Stimulated activated CD8-positive, alpha-beta memory T cell treated with anti-CD3 and anti-CD28 coated beads, Interleukin-4, amount 100 ng/mL, for 4 hours (primary cell): ENCODE measurements at regions not wholly inside any gene's neighbourhood (a gene's known extent, or its start where the extent isn't known, plus 50 kb on each side); places are given as distances from the start of the nearest gene placed in this dataset.
"Not testable (repeated sequence)": the region's sequence is repeated elsewhere in the genome, so short reads cannot be mapped to it uniquely, and the experiment has no call there.

Source experiments
- DNase-seq, 2 donors: peaks; one replicate each; pipeline ENCODE4 v3.0.0-alpha.2; 2020; ENCODE audit warnings: low read depth in 2 of 2, low spot score in 1 of 2

- DNase-seq = not testable (repeated sequence)
Observed at GRCh38 chr16:88263681-88264287, 119.0 kb upstream of the ZNF469 start.

DNA sequence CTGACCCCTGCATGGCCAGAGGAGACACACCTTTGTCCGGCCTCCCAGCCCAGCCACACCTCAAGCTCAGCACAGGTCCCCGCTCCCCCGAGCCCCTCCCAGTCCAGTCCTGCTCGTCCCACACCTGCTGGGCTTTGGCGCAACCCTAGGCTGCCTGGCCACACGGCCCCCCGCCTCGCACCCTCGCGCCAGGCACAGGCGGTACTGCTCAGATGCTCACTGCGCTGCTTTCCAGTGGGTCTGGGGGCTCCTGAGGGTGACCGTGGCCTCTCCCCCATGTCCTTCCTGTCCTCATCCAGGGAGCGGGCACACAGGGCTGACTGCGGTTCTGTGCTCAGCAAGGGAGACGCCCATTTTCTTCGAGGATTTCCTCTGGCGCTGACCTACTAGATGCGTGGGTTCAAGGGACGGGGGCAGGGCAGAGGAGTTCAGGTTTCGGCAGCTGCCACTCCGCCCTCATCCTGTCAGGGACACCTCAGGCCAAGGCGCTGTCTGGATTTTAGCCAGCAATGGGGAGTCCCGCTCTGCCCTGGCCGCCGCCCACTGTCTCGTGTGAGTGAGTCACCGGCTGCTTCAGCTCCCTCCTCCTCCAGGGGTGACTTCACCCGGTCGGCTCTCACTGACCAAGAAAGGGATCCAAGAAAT lies 118.0 kb upstream of the ZNF469 start:
- DNase-seq = peak in 1 of 2 donors; percentile 54

DNA sequence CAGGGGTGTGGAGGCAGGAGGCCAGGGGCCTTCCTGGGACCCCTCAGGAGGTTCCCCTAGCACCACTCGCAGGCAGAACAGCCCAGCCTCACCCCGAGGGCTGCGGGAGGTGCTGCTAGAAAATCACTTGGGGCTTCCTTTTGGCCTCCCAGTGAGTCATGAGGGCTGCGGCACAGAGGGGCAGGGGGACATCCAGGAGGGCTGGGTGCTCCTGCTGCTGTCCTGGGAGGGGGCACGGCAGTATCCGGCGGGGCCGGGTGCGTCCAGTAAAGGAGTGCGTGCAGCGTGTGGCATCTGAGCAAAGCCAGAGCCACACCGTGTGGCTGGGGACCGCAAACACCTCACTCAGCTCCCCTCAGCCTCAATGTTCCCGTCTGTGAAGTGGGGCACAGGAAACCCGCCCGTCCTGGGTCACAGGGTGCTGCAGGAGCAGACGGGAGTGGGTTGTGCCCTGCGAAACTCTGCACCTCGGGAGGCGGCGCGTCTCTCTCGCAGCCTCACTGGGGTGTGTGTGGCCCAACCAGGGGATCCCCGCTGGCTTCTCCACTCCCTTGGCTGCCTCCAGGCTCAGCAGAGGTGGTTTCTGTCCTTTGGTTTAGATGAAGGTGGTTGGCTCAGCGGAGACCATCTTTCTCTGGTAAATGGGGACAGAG lies 117.3 kb upstream of the ZNF469 start:
- peak in 1 of 2 donors; percentile 33 for DNase-seq

DNA sequence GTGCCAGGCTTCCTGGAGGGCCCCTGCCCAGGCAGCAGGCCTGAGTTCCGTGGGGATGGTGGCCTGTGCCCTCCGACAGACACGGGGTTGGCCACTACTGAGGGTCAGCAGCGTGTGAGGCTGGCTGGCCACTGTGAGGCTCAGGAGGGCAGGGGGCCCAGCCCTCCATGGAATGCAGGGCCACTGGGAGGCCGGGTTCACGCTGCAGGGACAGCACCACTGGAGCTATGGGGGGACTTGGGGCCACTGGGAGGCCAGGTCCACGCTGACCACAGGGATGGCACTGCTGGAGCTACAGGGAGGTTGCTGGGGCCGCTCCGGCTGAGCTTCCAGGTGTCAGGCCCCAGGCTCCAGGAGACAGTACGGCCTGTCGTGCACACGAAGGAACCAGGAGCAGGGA lies 116.7 kb upstream of the ZNF469 start:
- DNase-seq = not testable (repeated sequence)

GRCh38 chr16:88266935-88267551 lies 115.7 kb upstream of the ZNF469 start:
- DNase-seq = not testable (repeated sequence)

- not testable (repeated sequence) for DNase-seq
Observed at GRCh38 chr16:88268186-88268970, 114.4 kb upstream of the ZNF469 start.

DNA sequence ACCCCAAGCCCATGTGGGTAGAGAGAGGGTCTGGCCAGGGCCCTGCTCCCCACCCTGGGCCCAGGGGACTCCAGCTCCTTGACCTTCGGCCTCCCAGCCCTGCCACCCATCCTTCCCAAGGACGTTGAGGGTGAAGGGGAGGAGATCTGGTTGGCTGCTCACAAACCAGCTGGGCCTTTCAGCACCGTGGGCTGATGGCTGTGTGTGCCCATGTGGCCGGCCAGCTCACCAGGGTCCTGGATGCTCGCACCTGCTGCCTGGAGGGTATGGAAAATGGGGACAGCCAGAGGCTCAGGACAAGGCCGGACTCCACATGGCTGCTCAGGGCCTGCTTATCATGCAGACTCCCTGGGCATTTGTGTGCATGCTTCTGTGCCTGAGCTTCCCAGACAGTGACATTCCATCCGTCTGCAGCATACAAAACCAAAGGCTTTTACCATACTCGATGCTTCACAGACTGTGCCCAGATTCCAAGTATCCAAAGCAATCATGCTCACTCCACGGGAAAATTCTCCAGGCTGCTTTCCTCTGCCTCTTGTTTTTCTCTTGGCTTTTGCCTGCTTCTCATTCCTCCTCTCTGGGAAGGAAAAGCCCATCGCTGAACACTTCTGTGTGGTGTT lies 112.5 kb upstream of the ZNF469 start:
- DNase-seq = not testable (repeated sequence)

DNA sequence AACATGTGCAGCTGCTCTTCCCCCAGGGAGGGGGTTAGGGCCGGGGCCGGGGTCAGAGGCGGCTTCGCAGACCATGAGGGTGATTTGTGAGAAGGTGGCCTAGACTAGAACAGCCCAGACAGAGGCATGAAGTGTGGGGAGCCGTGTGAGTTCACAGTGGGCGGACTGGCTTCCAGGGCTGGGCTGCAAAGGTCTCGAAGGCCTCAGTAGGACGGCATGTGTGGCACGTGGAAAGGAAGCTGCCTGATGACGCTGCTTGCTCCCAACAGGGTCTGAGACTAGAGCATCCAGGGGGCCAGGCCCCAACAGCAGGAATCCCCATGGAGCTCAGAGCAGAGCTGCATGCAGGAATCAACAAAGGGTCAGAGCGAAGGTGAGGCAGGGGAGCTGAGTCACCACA lies 111.5 kb upstream of the ZNF469 start:
- not testable (repeated sequence) for DNase-seq

- not testable (repeated sequence) for DNase-seq
Observed at GRCh38 chr16:88271776-88272175, 111.0 kb upstream of the ZNF469 start.

GRCh38 chr16:88272437-88272836 lies 110.3 kb upstream of the ZNF469 start:
- not testable (repeated sequence) for DNase-seq

GRCh38 chr16:88274126-88274750 lies 108.5 kb upstream of the ZNF469 start:
- DNase-seq = not testable (repeated sequence)

GRCh38 chr16:88274847-88275246 lies 107.9 kb upstream of the ZNF469 start:
- no peak for DNase-seq

DNA sequence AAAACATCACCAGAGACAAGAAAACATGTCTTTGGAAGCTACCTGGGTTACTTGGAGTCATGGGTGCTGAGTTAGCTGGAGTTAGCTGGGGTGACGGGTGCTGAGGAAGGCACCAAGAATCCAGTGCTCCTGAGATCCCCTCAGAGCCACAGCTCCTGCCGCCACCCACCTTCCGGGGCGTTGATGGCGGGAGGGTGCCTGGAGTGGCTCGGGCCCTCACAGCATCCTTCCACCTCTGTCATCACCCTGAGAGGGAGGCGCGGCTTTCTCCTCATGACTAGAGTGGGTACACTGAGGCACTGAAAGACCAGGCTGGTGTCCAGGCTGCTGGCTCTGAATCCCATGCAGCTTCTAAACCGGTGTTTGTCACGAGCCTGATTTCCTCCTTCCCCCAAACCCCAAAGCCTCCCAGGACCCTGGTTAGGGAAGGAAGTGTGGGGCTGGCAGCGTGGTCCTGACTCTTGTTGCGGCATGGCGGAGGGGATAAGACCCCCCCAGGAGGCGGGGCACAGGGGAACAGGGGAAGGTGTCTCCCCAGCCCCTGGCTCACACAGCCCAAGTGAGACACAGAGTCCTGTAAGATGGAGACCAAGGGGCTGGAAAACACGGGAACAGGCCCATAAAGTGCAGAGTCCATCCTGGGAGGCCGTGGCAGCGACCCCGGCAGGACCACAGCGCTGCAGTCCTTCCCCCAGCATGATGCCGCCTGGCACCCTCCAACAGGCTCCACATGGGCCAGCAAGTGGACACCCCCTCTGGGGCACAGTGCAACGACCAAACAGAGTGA lies 107.2 kb upstream of the ZNF469 start:
- not testable (repeated sequence) for DNase-seq

- DNase-seq = not testable (repeated sequence)
Observed at GRCh38 chr16:88276123-88276588, 106.6 kb upstream of the ZNF469 start.

DNA sequence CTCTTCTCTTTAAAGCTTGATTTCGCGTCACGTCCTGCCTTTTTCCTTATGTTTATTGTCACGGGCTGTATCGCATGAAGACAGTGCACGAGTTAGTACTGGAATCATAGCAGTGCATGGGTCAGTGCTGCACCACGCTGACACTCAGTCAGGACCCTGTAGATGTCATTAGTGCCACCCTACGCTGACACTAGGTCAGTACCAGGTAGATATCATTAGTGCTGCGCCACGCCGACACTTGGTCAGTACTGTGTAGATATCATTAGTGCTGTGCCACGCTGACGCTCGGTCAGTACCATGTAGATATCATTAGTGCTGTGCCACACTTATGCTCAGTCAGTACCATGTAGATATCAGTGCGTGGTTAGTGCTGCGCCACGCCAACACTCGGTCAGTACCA lies 106.2 kb upstream of the ZNF469 start:
- no peak for DNase-seq

DNA sequence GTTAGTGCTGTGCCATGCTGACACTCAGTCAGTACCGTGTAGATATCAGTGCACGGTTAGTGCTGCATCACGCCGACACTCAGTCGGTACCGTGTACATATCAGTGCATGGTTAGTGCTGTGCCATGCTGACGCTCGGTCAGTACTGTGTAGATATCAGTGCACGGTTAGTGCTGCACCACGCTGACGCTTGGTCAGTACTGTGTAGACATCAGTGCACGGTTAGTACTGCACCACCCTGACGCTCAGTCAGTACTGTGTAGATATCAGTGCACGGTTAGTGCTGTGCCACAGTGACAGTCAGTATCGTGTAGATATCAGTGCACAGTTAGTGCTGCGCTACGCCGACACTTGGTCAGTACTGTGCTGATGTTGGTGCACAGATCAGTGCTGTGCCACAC lies 102.8 kb upstream of the ZNF469 start:
- DNase-seq = no peak

DNA sequence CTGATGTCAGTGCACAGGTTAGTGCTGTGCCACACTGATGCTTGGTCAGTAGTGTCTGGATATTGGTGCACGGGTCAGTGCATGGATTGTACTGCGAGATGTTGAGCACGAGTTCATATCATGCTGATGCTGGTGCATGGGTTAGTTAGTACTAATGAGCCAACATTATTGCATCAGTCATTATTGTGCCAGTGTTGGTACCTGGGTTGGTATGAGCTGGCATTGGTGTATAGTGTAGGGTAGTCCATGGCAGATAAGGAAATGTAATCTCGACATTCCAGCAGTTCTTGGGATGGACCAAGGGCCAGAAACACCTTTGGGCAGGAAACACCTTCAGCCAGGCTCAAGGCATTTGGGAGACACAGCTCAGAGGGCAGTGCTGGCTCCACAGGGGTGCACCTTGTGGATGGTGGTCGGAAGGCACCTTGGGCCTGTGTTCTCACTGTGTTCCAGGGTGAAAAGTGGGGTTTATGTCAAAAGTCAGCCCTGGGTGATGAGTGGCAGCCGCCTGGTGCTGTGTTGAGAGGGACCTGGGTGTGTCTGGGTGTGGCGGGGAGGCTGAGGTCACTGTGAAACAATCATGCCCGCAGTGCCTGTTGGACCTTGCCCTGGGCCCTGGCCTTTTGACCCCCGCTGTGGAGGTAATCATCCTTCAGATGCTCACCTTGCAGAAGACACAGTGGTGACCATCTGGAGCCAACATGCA lies 100.7 kb upstream of the ZNF469 start:
- DNase-seq = no peak

GRCh38 chr16:88282564-88283395 lies 100.0 kb upstream of the ZNF469 start:
- DNase-seq = no peak
